IMR-90 (cell line): ENCODE measurements at regions not wholly inside any gene's neighbourhood (a gene's known extent, or its start where the extent isn't known, plus 50 kb on each side); places are given as distances from the start of the nearest gene placed in this dataset.

Source experiments
- ATAC-seq: fragments of 200-7000 bp; cut with Tn5 transposase; 2 replicates; pipeline ENCODE4 v1.9.1; 2020; ENCODE audit warnings: low read depth, mild to moderate bottlenecking, moderate library complexity
- BruUV-seq: library from RNA; stranded (reverse); fragments of 400-500 nt; replicated peaks from 2 replicates; lab custom pipeline; 2021; lab: Mats Ljungman, UMichigan
- CTCF ChIA-PET: fragments of 300-600 bp; formaldehyde crosslinking; extraction: SDS; loops from one replicate; lab custom pipeline; 2021; ENCODE audit warnings: antibody characterized with exemption; lab: Yijun Ruan, JAX
- POLR2A ChIA-PET: fragments of 300-600 bp; sonication (Branson Sonifier 250); formaldehyde crosslinking; loops from one replicate; lab custom pipeline; 2022; ENCODE audit warnings: antibody characterized with exemption; ENCODE audit not compliant: unreplicated experiment; lab: Charles Lee
- DNase-seq: peaks from one replicate; pipeline ENCODE4 v3.0.0; 2013
- H2AFZ ChIP-seq: replicated peaks from 2 replicates; pipeline ENCODE3; 2013; ENCODE audit warnings: low read length, mild to moderate bottlenecking; ENCODE audit not compliant: poor library complexity
- H2AK5ac ChIP-seq: 2 replicates; pipeline ENCODE4 v1.6.1; 2013; ENCODE audit warnings: low read depth, low read length, inconsistent platforms
- H2AK9ac ChIP-seq: replicated peaks from 2 replicates; pipeline ENCODE3; 2013; ENCODE audit warnings: mild to moderate bottlenecking, low read depth, low read length, moderate library complexity; ENCODE audit not compliant: poor library complexity
- H2BK120ac ChIP-seq: 2 replicates; pipeline ENCODE4 v1.6.1; 2013; ENCODE audit warnings: low read depth, low read length, inconsistent platforms
- H2BK15ac ChIP-seq: 3 replicates; pipeline ENCODE4 v1.6.1; 2013; ENCODE audit warnings: low read depth, low read length, inconsistent platforms
- H2BK20ac ChIP-seq: 2 replicates; pipeline ENCODE4 v1.6.1; 2013; ENCODE audit warnings: low read depth, mild to moderate bottlenecking, inconsistent platforms, low read length, moderate library complexity
- H2BK5ac ChIP-seq: 2 replicates; pipeline ENCODE4 v1.6.1; 2013; ENCODE audit warnings: mild to moderate bottlenecking, low read depth, low read length, inconsistent platforms; ENCODE audit not compliant: poor library complexity, severe bottlenecking
- H3K14ac ChIP-seq: replicated peaks from 2 replicates; pipeline ENCODE4 v1.6.1; 2013; ENCODE audit warnings: low read depth, low read length, inconsistent platforms
- H3K18ac ChIP-seq: 2 replicates; pipeline ENCODE4 v1.6.1; 2013; ENCODE audit warnings: low read depth, low read length, control low read depth
- H3K23ac ChIP-seq: 2 replicates; pipeline ENCODE4 v1.6.1; 2013; ENCODE audit warnings: low read depth, low read length, inconsistent platforms
- H3K27ac ChIP-seq: 2 replicates; pipeline ENCODE4 v1.5.1; 2013; ENCODE audit warnings: mild to moderate bottlenecking, control low read depth, low read length; ENCODE audit not compliant: insufficient read depth
- H3K27me3 ChIP-seq: 2 replicates; pipeline ENCODE4 v1.6.1; 2013; ENCODE audit warnings: low read length; ENCODE audit not compliant: control insufficient read depth, insufficient read depth
- H3K36me3 ChIP-seq: 2 replicates; pipeline ENCODE4 v1.6.1; 2013; ENCODE audit warnings: low read length, mixed read lengths; ENCODE audit not compliant: control insufficient read depth, insufficient read depth
- H3K4ac ChIP-seq: 2 replicates; pipeline ENCODE4 v1.6.1; 2013; ENCODE audit warnings: low read depth, low read length, inconsistent platforms
- H3K4me1 ChIP-seq: 2 replicates; pipeline ENCODE4 v1.6.1; 2013; ENCODE audit warnings: low read length, mixed read lengths; ENCODE audit not compliant: control insufficient read depth, insufficient read depth
- H3K4me2 ChIP-seq: 2 replicates; pipeline ENCODE4 v1.6.1; 2013; ENCODE audit warnings: low read depth, mild to moderate bottlenecking, control low read depth, low read length, moderate library complexity
- H3K4me3 ChIP-seq: 2 replicates; pipeline ENCODE4 v1.5.1; 2013; ENCODE audit warnings: low read depth, mild to moderate bottlenecking, control low read depth, low read length, moderate library complexity; ENCODE audit not compliant: insufficient read depth
- H3K56ac ChIP-seq: 2 replicates; pipeline ENCODE4 v1.6.1; 2013; ENCODE audit warnings: low read length, inconsistent platforms; ENCODE audit not compliant: insufficient read depth; ENCODE audit errors: extremely low read depth
- H3K79me1 ChIP-seq, 2 experiments: 2 replicates each; pipeline ENCODE4 v1.6.1; 2013; ENCODE audit warnings: low read length in 2 of 2, inconsistent platforms in 1 of 2, low read depth in 1 of 2
- H3K9ac ChIP-seq: 2 replicates; pipeline ENCODE4 v1.6.1; 2013; ENCODE audit warnings: low read depth, low read length, control low read depth
- H3K9me1 ChIP-seq: 2 replicates; pipeline ENCODE4 v1.6.1; 2013; ENCODE audit warnings: low read length, inconsistent platforms; ENCODE audit not compliant: insufficient read depth
- H3K9me3 ChIP-seq: 2 replicates; pipeline ENCODE4 v1.6.1; 2013; ENCODE audit warnings: low read length; ENCODE audit not compliant: control insufficient read depth, insufficient read depth
- H4K20me1 ChIP-seq: 2 replicates; pipeline ENCODE4 v1.6.1; 2013; ENCODE audit warnings: low read length, inconsistent platforms; ENCODE audit not compliant: insufficient read depth
- H4K5ac ChIP-seq: 2 replicates; pipeline ENCODE4 v1.6.1; 2013; ENCODE audit warnings: mild to moderate bottlenecking, low read depth, low read length, control low read depth
- H4K8ac ChIP-seq, 2 experiments: 2 replicates each; pipeline ENCODE4 v1.6.1; 2013; ENCODE audit warnings: low read depth in 2 of 2, low read length in 2 of 2, control low read depth in 1 of 2, inconsistent platforms in 1 of 2
- H4K91ac ChIP-seq: 2 replicates; pipeline ENCODE4 v1.6.1; 2013; ENCODE audit warnings: low read depth, low read length, inconsistent platforms; ENCODE audit not compliant: insufficient read depth
- BHLHE40 ChIP-seq: fragments of 150-350 bp; IDR thresholded peaks from 2 replicates; pipeline ENCODE4 v1.6.1; 2016; ENCODE audit warnings: mild to moderate bottlenecking, low read depth, low read length
- CEBPB ChIP-seq: IDR thresholded peaks from 2 replicates; pipeline ENCODE4 v1.6.1; 2012; ENCODE audit warnings: low read depth, low read length, improper control_type of control experiment
- CHD1 ChIP-seq: IDR thresholded peaks from 2 replicates; pipeline ENCODE4 v1.6.1; 2012; ENCODE audit warnings: low read depth, low read length, improper control_type of control experiment
- FOS ChIP-seq: fragments of 150-350 bp; IDR thresholded peaks from 2 replicates; pipeline ENCODE4 v1.6.1; 2016; ENCODE audit warnings: low read depth, low read length
- MAFK ChIP-seq: IDR thresholded peaks from 2 replicates; pipeline ENCODE4 v1.6.1; 2012; ENCODE audit warnings: low read depth, low read length, improper control_type of control experiment
- MAZ ChIP-seq: IDR thresholded peaks from 2 replicates; pipeline ENCODE4 v1.6.1; 2012; ENCODE audit warnings: low read depth, mild to moderate bottlenecking, low read length, improper control_type of control experiment, moderate library complexity, borderline replicate concordance
- MXI1 ChIP-seq: IDR thresholded peaks from 2 replicates; pipeline ENCODE4 v1.6.1; 2012; ENCODE audit warnings: low read depth, mild to moderate bottlenecking, low read length, moderate library complexity, borderline replicate concordance
- NFE2L2 ChIP-seq: fragments of 150-350 bp; IDR thresholded peaks from 2 replicates; pipeline ENCODE4 v1.6.1; 2016; ENCODE audit warnings: low read depth, mild to moderate bottlenecking, low read length
- POLR2A ChIP-seq: IDR thresholded peaks from 2 replicates; pipeline ENCODE4 v1.6.1; 2012; ENCODE audit warnings: mild to moderate bottlenecking, low read depth, low read length
- RAD21 ChIP-seq: IDR thresholded peaks from 2 replicates; pipeline ENCODE4 v1.6.1; 2012; ENCODE audit warnings: low read length, improper control_type of control experiment
- RCOR1 ChIP-seq: IDR thresholded peaks from 2 replicates; pipeline ENCODE4 v1.6.1; 2012; ENCODE audit warnings: mild to moderate bottlenecking, low read length, improper control_type of control experiment; ENCODE audit not compliant: insufficient replicate concordance
- RFX5 ChIP-seq: IDR thresholded peaks from 2 replicates; pipeline ENCODE4 v1.8.0; 2012; ENCODE audit warnings: low read depth, mild to moderate bottlenecking, low read length, moderate library complexity
- SMC3 ChIP-seq: fragments of 150-350 bp; IDR thresholded peaks from 2 replicates; pipeline ENCODE4 v1.6.1; 2016; ENCODE audit warnings: low read depth, mild to moderate bottlenecking, antibody characterized with exemption, low read length, moderate library complexity
- WGBS, 2 experiments: methylation state at CpG; one replicate each; pipeline versions ENCODE4 v1.1.5 to v1.1.7; 2013; ENCODE audit warnings: missing lambda C conversion rate in 2 of 2; ENCODE audit not compliant: insufficient read length in 1 of 2; ENCODE audit errors: extremely low coverage in 2 of 2; 5-methylcytosine and 5-hydroxymethylcytosine counted together
- dilution Hi-C: fragments of 300-500 bp; cut with HindIII; formaldehyde crosslinking; loops from one replicate; pipeline ENCODE4 v1.14.3; 2018; ENCODE audit warnings: low sequenced_read_pairs; ENCODE audit not compliant: unreplicated experiment
- in situ Hi-C: fragments of 300-500 bp; cut with MboI; formaldehyde crosslinking; loops from 3 replicates; pipeline ENCODE4 v1.14.3; 2019; ENCODE audit warnings: low sequenced_read_pairs, inconsistent platforms, mixed read lengths
- intact Hi-C: fragments of 100-400 bp; cut with micrococcal nuclease; formaldehyde crosslinking; loops from 2 replicates; pipeline ENCODE4 v1.10.0; 2022
- TF ChIP-seq, protein P1 (sequence below): conservative IDR thresholded peaks from 2 replicates; pipeline ENCODE4 v1.5.1; 2012; ENCODE audit warnings: mild to moderate bottlenecking, low read depth, low read length, improper control_type of control experiment
- TF ChIP-seq, protein P2 (sequence below): fragments of 150-350 bp; IDR thresholded peaks from 2 replicates; pipeline ENCODE4 v1.6.1; 2016; ENCODE audit warnings: low read depth, mild to moderate bottlenecking, low read length, moderate library complexity, borderline replicate concordance
- TF ChIP-seq, protein P3 (sequence below): fragments of 150-350 bp; IDR thresholded peaks from 2 replicates; pipeline ENCODE4 v1.6.1; 2017; ENCODE audit warnings: mild to moderate bottlenecking, antibody characterized with exemption, low read length, low read depth

DNA sequence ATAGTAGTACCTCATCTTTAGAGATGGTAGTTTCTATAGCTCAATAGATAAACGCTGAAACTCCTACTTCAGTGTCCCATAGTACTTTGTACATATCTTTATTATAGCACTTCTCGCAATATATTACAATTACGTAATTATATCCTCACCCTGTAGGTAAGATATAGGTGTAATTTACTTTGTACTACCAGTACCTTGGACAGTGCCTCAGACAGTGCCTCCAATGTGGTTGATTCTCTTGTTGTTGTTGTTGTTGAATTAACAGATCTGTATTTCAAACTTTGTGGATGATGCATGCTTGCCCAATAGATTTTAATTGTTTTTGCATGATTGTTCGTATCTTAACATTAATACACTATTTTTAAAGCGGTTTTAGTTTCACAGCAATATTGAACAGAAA lies 188.6 kb downstream of the ARL6IP6 start:
- DNase-seq, result no peak
- in situ Hi-C loops, result no loop called here

More for the DNA sequence above, 188.6 kb downstream of the ARL6IP6 start:
- H3K56ac ChIP-seq, result no peak overlapping the region
- no peaks in the 10 kb centered on the region for H3K4me1 ChIP-seq
- no peaks in the 10 kb centered on the region for H3K79me1 ChIP-seq
- no peak overlapping the region for H4K8ac ChIP-seq
- no peak overlapping the region for H3K14ac ChIP-seq
- no peak overlapping the region for H2AFZ ChIP-seq
- H3K4ac ChIP-seq, result no peak overlapping the region
- no peak overlapping the region for H3K4me3 ChIP-seq
- no peak overlapping the region for H2BK15ac ChIP-seq
- no peak overlapping the region for H2BK5ac ChIP-seq
- no CpG with 5 or more reads among the region's 5 CpGs for WGBS, 2 experiments
- H3K4me2 ChIP-seq, result no peak overlapping the region
- H2BK20ac ChIP-seq, result no peak overlapping the region
- ChIA-PET CTCF (no interaction called here), POLR2A (no interaction called here)
- no peak for ATAC-seq
- no peaks in the 10 kb centered on the region for H3K9me1 ChIP-seq
- no TSS peak for BruUV-seq
- no peak overlapping the region for H2AK9ac ChIP-seq
- H3K9ac ChIP-seq, result no peak overlapping the region
- H3K36me3 ChIP-seq, result no peaks in the 10 kb centered on the region
- no peak overlapping the region for H3K23ac ChIP-seq
- intact Hi-C loops (no loop called here), dilution Hi-C loops (no loop called here)
- H4K20me1 ChIP-seq, result no peaks in the 10 kb centered on the region
- H4K91ac ChIP-seq, result no peak overlapping the region
- TF ChIP-seq CEBPB, result no peak
- TF ChIP-seq, protein P1, sequence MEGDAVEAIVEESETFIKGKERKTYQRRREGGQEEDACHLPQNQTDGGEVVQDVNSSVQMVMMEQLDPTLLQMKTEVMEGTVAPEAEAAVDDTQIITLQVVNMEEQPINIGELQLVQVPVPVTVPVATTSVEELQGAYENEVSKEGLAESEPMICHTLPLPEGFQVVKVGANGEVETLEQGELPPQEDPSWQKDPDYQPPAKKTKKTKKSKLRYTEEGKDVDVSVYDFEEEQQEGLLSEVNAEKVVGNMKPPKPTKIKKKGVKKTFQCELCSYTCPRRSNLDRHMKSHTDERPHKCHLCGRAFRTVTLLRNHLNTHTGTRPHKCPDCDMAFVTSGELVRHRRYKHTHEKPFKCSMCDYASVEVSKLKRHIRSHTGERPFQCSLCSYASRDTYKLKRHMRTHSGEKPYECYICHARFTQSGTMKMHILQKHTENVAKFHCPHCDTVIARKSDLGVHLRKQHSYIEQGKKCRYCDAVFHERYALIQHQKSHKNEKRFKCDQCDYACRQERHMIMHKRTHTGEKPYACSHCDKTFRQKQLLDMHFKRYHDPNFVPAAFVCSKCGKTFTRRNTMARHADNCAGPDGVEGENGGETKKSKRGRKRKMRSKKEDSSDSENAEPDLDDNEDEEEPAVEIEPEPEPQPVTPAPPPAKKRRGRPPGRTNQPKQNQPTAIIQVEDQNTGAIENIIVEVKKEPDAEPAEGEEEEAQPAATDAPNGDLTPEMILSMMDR, result no peak
- no peak for TF ChIP-seq RAD21
- TF ChIP-seq RCOR1, result no peak
- no peak for TF ChIP-seq SMC3
- TF ChIP-seq CHD1, result no peak
- TF ChIP-seq, protein P2, sequence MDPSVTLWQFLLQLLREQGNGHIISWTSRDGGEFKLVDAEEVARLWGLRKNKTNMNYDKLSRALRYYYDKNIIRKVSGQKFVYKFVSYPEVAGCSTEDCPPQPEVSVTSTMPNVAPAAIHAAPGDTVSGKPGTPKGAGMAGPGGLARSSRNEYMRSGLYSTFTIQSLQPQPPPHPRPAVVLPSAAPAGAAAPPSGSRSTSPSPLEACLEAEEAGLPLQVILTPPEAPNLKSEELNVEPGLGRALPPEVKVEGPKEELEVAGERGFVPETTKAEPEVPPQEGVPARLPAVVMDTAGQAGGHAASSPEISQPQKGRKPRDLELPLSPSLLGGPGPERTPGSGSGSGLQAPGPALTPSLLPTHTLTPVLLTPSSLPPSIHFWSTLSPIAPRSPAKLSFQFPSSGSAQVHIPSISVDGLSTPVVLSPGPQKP, result no peak
- TF ChIP-seq MAFK, result no peak
- TF ChIP-seq NFE2L2, result no peak
- no peak for TF ChIP-seq MXI1
- TF ChIP-seq POLR2A, result no peak
- TF ChIP-seq MAZ, result no peak
- TF ChIP-seq, protein P3, sequence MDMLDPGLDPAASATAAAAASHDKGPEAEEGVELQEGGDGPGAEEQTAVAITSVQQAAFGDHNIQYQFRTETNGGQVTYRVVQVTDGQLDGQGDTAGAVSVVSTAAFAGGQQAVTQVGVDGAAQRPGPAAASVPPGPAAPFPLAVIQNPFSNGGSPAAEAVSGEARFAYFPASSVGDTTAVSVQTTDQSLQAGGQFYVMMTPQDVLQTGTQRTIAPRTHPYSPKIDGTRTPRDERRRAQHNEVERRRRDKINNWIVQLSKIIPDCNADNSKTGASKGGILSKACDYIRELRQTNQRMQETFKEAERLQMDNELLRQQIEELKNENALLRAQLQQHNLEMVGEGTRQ, result no peak
- TF ChIP-seq FOS, result no peak
- no peak for TF ChIP-seq RFX5
- TF ChIP-seq BHLHE40, result no peak
- H3K9me3 ChIP-seq, result no peaks in the 10 kb centered on the region
- H4K5ac ChIP-seq, result no peak overlapping the region
- no peak overlapping the region for H3K18ac ChIP-seq
- no peak overlapping the region for H3K27ac ChIP-seq
- no peaks in the 10 kb centered on the region for H3K27me3 ChIP-seq
- no peak overlapping the region for H2AK5ac ChIP-seq
- H2BK120ac ChIP-seq, result no peak overlapping the region
